ENCODE measurements at regions not wholly inside any gene's neighbourhood (a gene's known extent, or its start where the extent isn't known, plus 50 kb on each side); places are given as distances from the start of the nearest gene placed in this dataset.

DNA sequence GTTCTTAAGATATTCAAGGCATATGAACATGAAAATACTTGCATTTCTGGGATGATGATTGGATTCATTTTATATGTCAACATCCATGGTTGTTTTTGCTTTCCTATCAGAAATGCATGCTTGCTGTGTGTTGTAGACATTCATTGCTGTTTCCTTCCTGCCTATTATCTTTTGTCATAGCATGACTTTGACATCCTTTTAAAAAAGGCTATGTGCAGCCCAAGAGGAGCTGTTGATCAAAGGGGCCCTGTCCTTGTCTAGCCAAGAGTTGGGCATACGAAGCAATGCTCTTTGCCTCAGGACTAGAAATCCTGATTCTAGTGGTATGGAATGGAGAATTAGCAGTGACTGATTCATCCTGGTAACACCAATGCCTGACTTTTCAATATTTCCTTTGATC, 143.1 kb downstream of the RNF144B start:
- Histone ChIP-seq H2BK5ac (ENCODE audit: low read depth, low read length) (no peak overlapping the region), H3K9ac (replicated peaks in 1 of 4; ENCODE audit: extremely low read depth in 1 of 4, low read depth in 3 of 4, low read length in 3 of 4) (no peak overlapping the region), H2AFZ (ENCODE audit: low read length) (no peak overlapping the region), H4K91ac (replicated peaks; ENCODE audit: insufficient read length, low read length) (no peak overlapping the region), H3K27ac (ENCODE audit: low read depth, low read length) (no peak overlapping the region), H4K20me1 (replicated peaks in 1 of 2; ENCODE audit: control insufficient read depth in 1 of 2, insufficient read depth in 2 of 2, low read length in 2 of 2) (no peaks in the 10 kb centered on the region), H3K4me1 (replicated peaks in 1 of 4; ENCODE audit: control insufficient read depth in 3 of 4, insufficient read depth in 4 of 4, low read length in 3 of 4) (peaks cover 0 to 8% (median 0%) of the 10 kb centered on the region in 4 experiments; a peak in 1 of 7 replicates), H2BK120ac (replicated peaks; ENCODE audit: low read depth, low read length) (no peak overlapping the region), H2BK15ac (ENCODE audit: low read length) (no peak overlapping the region), H3K79me1 (ENCODE audit: low read depth, low read length) (no peaks in the 10 kb centered on the region), H3K79me2 (ENCODE audit: control insufficient read depth in 1 of 2, insufficient read depth in 2 of 2, low read length in 2 of 2) (no peaks in the 10 kb centered on the region), H3K14ac (ENCODE audit: insufficient read length) (no peak overlapping the region), H3K23ac (ENCODE audit: insufficient read length) (no peak overlapping the region), H4K8ac (ENCODE audit: extremely low read depth, insufficient read depth, low read length) (no peak overlapping the region), H3K9me3 (ENCODE audit: insufficient read depth in 2 of 2, low read depth in 1 of 2, low read length in 1 of 2) (no peaks in the 10 kb centered on the region), H3K4me3 (ENCODE audit: extremely low read depth in 1 of 4, insufficient read depth in 2 of 4, low read depth in 3 of 4, low read length in 4 of 4) (no peak overlapping the region), H2BK12ac (ENCODE audit: low read depth, low read length) (no peak overlapping the region), H3K4me2 (ENCODE audit: insufficient read depth in 1 of 2, low read depth in 2 of 2, low read length in 2 of 2) (no peak overlapping the region), H2AK5ac (ENCODE audit: low read depth, low read length) (no peak overlapping the region), H2BK20ac (ENCODE audit: low read length) (no peak overlapping the region), H3K56ac (replicated peaks; ENCODE audit: insufficient read length, low read depth, low read length) (no peak overlapping the region), H3K4ac (replicated peaks; ENCODE audit: insufficient read length, low read depth, low read length) (no peak overlapping the region), H4K5ac (ENCODE audit: insufficient read length, low read depth, low read length) (no peak overlapping the region), H3K23me2 (ENCODE audit: low read depth, low read length) (no peaks in the 10 kb centered on the region), H3K36me3 (ENCODE audit: control insufficient read depth in 2 of 4, insufficient read depth in 4 of 4, low read length in 3 of 4) (no peaks in the 10 kb centered on the region), H3K27me3 (replicated peaks in 1 of 4; ENCODE audit: control insufficient read depth in 3 of 4, extremely low read depth in 1 of 4, insufficient read depth in 3 of 4, low read length in 3 of 4) (no peaks in the 10 kb centered on the region), H3K18ac (ENCODE audit: extremely low read depth, low read length) (no peak overlapping the region)
- no peak for DNase-seq (ENCODE audit: low read depth in 1 of 2, low spot score in 2 of 2)
- POLR2A ChIA-PET (ENCODE audit: partially characterized antibody) = no interaction called here
- 74% methylated on average over 1 of the region's 1 CpG; no CpG with 5 or more reads in 1 of the 2 experiments for WGBS, 2 experiments (ENCODE audit: extremely low coverage in 1 of 2, insufficient coverage in 1 of 2, insufficient read length in 1 of 2, insufficient replicate concordance in 2 of 2, low coverage in 1 of 2, low lambda C conversion rate in 2 of 2, missing lambda C conversion rate in 1 of 2)
- no peak for FAIRE-seq
- TF ChIP-seq CBX8 (IDR thresholded peaks at IDR 0.05; ENCODE audit: borderline replicate concordance, low read depth, low read length) = no peak
- no peak for TF ChIP-seq SP1 (IDR thresholded peaks at IDR 0.05; ENCODE audit: low read depth, low read length)
- no peak for TF ChIP-seq SP4 (IDR thresholded peaks at IDR 0.05; ENCODE audit: low read length)
- TF ChIP-seq POU5F1 (IDR thresholded peaks at IDR 0.05; ENCODE audit: low read depth, low read length) = no peak
- no peak for TF ChIP-seq POLR2AphosphoS5 (IDR thresholded peaks at IDR 0.05; ENCODE audit: low read depth, low read length)
- TF ChIP-seq EP300 (IDR thresholded peaks at IDR 0.05; ENCODE audit: borderline replicate concordance in 1 of 2, low read depth in 2 of 2, low read length in 2 of 2) = no peak
- TF ChIP-seq FOSL1 (IDR thresholded peaks at IDR 0.05; ENCODE audit: insufficient read depth, low read depth, low read length) = no peak
- TF ChIP-seq CREB1 (IDR thresholded peaks at IDR 0.05) = no peak
- TF ChIP-seq PHF8 (conservative IDR thresholded peaks at IDR 0.05; ENCODE audit: low read depth, low read length) = no peak
- no peak for TF ChIP-seq RFX5 (IDR thresholded peaks at IDR 0.05; ENCODE audit: borderline replicate concordance, low read depth, low read length)
- no peak for TF ChIP-seq SUZ12 (IDR thresholded peaks at IDR 0.05; ENCODE audit: low read length)
- no peak for TF ChIP-seq TBP (IDR thresholded peaks at IDR 0.05; ENCODE audit: low read depth, low read length)
- no peak for TF ChIP-seq RNF2 (IDR thresholded peaks at IDR 0.05; ENCODE audit: borderline replicate concordance, low read depth, low read length, missing control alignments, poor library complexity, severe bottlenecking)
- no peak for TF ChIP-seq ASH2L (IDR thresholded peaks at IDR 0.05; ENCODE audit: low read length)
- TF ChIP-seq BRCA1 (IDR thresholded peaks at IDR 0.05; ENCODE audit: low read depth, low read length) = no peak
- CTCF ChIA-PET (ENCODE audit: partially characterized antibody) = no interaction called here

Measured in H1 (cell line).